GM21576 (cell line): ENCODE measurements at regions not wholly inside any gene's neighbourhood (a gene's known extent, or its start where the extent isn't known, plus 50 kb on each side); places are given as distances from the start of the nearest gene placed in this dataset.

ENCODE experiments used
- ATAC-seq: cut with Tn5 transposase; IDR thresholded peaks from one replicate; pipeline ENCODE4 v1.9.1; 2021; ENCODE audit warnings: mild to moderate bottlenecking, moderate library complexity; ENCODE audit not compliant: unreplicated experiment

DNA sequence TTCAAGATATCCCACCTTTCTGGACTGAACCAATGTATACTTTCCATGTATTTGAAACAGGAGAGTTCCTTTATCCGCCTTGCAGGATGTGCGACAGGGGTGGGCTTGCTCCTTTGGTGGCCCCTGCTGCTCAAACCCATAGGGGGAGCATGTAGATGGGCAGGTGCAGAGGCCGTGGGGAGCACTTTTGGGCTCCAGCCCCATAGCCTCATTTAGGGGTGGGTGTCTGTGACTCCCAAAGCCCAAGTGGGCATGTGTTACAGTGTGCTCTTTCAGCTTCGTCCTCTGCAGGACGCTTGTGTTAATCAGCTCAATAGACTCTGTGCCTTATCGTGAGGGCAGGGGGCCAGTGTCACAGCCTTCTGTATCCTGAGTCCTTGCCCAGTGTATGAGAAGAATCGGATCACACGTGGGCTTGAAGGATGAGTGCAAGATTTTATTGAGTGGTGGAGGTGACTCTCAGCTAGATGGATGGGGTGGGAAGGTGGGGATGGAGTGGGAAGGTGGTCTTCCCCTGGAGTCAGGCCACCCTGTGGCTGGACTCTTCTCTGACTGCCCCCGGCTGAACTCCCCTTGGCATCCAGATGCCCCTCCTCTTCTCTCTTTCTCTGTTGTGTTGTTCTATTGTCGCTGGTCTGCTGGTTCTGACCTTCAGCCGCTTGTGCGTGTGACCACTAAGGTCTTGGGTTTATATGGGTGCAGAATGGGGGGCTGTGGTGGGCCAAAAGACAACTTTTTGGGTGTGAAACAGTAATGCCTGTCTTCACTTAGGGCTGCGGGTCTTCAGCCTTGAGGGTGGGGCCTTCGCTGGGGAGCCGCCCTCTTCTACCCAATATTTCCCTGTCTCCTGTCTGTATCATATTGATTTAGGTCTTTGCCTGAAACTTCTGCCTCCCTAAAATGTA is 262.2 kb downstream of the GLRX3 start:
- ATAC-seq: no peak

DNA sequence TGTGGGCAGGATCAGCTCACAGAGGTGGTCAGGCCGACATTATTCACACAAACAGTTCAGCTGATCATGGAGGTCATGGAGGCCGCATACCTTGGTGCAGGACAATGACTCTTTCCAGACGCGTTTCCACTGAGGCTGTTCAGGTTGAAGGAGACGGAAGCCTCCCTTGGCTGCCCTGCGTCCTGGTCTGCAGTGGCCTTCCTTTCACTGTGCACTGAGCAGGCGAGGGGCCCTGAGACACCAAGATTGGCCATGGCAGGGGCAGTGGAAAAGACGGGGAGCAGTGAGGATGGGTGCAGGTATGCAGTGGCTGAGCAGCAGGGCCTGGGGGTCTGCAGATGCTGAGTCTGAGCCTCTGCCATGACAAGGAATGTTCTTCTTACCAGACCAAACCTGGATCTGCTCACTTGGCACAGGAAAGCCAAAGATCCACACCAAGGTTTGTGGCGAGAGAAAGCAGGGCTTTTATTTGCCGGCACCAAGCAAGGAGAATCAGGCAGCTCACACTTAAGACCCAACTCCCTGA is 263.3 kb downstream of the GLRX3 start:
- no peak for ATAC-seq

DNA sequence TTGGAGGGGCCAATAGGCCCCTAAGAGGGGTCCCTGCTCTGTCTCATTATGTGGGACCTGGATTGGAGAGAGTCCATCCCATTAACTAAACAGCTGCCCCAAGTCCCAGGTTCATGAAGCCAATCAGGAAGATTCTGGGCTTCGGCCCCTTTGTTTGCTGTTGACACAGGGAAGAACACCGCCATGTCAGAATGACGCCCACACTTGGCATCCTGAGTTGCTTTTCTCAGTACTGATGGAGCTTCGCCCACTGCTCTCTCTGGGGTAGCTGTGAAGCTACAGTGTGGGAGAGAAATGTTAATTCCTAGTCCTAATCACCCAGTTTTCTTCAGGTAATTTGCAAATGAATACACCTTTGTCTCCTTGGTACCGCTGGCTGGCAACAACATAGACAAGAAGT is 264.7 kb downstream of the GLRX3 start:
- no peak for ATAC-seq

DNA sequence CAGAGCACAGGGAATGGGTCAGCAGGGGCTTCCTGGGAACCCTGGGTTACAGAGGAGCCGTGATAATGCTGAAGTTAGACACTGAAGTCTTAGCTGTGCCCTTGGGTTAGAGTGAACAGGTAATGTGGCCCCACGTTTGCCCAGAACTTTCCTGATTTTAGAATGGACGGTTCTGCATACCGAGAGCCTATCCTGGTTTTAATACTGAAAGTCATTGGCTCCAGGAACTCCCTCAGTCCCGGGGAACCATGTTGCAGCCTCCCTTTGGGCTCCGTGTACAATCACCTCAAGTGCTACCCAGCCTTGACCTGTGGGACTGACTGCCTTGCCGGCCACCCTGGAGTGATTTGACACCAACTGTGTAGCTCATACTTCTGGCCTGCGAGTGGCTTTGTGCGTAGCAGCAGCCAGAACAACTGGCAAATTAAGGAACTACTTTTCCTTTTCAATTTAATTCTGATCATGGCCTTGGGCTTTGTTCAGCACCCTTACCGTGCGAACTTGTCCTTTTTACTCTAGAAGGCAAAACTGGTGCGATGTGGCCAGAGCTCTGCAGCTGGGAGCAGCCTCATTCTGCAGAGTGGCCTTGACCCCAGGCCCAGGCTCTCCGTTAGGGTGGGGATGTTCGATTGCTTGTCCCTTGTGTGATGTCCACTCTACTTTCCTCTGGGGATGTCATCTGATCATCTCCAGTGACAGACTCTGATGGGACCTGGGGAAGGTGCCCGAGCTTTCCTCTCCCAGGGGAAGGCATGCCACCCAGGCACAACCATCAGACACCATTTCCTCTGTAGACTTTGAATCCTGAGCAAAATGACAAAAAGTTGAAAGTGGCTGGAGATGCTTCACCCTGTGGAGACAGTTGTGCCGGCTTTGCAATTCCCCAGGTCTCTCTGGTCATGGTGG is 265.9 kb downstream of the GLRX3 start:
- no peak for ATAC-seq

DNA sequence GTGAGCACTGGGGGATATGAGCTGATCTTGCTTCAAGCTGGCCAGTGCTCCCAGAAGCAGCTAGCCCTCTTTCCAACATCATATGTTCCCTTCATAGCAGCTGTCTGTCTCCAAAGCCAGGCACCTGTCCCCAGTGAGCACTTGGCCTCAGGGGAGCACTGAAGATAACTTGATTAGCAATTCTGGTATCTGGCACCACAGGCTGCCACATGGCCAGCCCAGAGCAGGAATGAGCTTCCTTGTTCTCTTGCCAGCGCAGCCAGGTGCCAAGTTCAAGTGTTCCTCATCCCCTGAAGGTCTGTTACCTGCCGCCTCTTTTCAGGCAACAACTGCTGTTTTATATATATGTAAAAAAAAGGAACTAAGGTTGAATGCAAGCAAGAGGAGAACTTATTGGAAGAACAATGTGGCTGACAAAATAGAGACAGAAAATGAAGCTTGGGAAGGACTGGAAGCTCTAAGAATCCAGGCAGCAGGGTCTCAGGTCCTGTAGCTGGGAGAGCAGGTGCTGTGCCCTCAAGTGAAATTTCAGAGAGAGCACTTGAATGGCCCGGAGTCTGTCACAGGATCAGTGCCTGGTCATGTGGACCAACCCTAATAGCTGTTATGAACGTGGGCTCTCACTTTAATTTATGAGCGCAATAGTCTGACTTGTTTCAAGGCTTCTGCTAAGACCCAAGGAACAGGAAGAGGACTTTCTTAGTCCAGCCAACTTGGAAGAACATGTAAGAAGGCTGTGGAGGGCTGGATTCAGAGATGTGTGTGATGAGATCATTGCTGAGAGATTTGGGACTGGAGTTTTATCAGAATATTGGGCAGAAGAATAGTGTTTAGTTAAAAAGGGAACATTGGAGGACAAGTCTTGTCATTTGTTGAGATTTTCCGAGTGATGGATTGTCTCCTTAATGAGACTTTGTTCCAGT is 267.2 kb downstream of the GLRX3 start:
- no peak for ATAC-seq

DNA sequence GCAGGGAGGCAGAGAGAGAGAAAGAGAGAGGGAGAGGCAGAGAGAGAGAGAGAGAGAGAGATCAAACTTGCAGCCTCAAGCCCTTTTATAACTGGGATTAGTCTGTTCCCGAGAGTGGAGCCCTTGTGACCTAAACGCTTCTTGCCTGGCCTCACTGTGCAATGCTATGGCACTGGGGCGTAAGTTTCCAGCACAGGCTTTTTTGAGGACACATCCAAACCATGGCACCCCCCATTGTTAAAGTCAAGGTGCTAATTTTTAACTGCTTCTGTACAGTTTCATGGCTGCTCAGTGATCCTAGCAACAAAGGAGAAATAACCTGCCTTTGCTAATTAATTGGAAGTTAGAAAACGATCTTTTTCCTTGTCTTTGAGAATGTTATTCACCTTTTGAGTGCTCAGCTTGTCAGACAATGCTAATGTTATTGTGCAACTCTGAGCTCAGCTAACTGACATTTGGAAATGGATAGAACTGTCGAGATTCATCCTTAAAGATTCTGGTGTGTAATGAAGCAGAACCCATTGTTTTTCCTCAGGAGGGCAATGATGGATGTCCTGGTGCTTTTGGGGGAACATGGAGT is 268.4 kb downstream of the GLRX3 start:
- ATAC-seq: no peak

DNA sequence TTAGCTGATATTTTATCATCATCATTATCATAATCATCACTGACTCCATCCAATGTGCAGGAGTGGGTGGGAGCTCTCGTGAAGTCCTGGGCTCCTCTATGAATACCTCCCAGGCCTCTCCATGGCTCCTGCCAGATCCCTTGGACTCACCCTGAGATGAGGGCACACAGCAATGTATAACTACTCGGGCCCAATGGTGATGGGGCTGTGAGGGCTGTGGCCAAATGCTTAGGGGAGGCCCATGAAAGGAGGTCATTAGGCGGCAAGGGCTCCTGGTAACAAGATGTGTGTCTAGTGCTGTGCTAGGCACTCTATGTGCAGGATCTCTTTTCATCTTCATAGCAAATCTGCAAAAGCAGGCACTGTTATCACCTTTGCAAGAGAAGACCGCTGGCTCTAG is 270.9 kb downstream of the GLRX3 start:
- no peak for ATAC-seq

DNA sequence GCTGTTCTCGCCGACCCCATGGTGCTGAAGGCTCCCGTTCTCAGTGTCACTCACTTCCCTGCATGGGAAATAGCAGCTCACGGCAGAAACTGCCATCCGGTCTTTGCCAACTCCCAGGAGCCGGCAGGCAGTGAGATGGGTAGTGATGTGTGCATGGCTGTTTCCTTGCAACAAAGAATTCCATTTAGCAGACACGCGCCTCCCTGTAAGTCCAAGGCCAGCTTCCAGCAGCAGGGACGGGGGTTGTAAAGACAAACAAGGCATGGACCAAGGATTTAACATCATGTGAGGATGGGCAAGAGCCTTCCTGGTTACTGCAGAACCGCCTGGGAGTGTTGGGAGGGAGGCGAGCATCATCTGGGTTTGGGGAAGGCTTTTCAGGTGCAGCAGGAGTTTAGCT is 273.1 kb downstream of the GLRX3 start:
- ATAC-seq: no peak

DNA sequence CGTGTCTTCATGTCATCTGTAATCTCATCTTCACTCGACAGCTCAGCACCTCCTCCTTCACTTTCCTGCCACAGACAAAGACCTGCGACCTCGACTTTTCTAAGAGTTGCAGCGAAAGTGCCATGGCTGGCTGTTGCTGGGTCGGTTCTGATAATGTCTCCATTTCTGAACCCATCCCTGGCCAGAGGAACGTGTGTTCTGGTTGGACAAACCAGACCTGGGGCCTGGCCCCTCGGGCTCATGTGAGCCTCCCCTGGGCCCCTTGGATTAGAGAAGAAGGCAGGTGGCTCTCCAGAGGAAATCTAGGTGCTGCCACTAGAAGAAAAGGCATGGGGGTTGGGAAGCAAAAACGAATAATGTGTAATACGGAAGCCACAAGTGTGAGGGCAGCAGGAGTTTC is 273.7 kb downstream of the GLRX3 start:
- ATAC-seq: no peak

DNA sequence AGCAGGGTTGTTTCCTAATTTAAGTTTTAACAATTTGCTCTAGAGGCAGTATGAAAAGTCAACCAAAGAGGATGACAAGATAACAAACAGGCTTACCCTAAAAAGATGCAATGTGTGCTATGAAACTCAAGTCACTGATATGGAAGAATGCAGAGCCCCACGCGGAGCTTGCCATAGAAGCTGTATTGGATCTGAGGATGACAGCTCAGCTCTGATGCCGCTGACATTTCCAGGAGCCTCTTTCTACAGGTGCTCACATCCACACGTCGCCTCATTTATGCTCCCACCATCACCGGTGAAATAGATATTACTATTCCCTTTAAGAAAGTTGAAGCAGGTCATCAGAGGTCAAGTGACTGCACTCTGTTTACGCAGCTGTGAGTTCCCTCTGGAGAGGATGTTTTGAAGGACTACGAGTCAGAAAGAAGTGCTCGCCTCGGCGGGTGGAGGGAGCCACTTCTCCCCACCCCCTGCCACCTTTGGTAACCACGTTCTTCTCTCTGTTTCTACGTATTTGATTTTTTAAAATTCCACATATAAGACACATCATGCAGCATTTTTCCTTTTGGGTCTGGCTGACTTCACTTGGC is 275.4 kb downstream of the GLRX3 start:
- no peak for ATAC-seq

DNA sequence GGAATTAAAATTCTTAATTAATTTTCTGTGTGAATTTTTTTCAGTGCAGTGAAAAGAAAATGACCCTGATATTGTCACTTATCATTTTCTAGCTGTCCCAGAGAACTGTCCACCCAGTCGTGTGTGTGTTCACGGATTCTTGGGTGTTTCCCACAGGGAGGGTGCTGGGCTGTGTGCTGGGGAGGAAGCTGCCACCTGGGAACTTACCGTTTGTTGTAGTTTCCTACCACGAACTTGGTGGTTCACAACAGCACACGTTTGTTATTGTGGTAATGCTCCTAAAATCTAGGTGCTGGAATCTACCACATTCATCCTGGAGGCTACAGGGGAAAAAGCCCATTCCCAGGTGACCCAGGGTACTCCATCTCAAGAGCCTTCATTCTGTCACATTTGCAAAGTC is 276.1 kb downstream of the GLRX3 start:
- no peak for ATAC-seq

DNA sequence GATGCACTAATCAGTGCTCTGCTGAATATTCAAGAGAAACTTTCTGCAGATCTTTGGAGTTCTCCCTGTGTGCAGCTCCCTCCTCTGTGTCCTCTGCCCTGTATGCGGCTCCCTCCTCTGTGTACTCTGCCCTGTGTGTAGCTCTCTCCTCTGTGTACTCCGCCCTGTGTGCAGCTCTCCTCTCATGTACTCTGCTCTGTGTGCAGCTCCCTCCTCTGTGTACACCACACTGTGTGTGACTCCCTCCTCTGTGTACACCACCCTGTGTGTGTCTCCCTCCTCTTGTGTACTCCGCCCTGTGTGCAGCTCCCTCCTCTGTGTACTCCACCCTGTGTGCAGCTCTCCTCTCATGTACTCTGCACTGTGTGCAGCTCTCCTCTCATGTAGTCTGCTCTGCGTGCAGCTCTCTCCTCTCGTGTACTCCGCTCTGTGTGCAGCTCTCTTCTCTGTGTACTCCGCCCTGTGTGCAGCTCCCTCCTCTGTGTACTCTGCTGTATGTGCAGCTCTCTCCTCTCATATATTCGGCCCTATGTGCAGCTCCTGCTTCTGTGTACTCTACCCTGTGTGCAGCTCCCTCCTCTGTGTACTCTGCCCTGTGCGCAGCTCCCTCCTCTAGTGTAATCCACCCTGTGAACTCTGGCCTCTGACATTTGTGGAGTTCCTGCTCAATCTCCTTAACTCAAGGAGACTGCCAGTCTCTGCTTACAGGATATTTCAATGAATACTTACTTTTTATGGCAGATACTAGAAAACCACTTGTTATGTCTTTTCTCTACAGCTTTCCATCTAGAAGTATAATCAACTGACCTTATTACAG is 280.4 kb downstream of the GLRX3 start:
- no peak for ATAC-seq

DNA sequence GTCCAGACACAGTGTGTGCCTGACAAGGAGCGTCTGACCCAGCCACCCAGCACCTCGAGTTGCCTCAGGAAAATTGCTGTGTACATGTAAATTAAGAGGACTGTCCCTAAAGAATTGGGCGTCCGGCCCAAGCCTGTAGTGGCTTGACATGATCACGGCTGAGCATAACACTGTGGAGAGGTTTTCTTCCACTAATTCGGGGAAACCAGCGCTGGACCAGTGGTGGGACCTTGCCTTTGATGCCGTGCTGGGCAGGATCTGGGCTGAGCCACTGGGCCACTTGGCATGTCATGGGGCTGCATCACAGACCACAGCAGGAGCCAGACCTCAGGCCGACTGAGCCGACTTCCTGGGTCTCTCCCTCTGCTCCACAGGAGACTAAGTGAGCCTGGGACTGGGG is 282.5 kb downstream of the GLRX3 start:
- no peak for ATAC-seq

DNA sequence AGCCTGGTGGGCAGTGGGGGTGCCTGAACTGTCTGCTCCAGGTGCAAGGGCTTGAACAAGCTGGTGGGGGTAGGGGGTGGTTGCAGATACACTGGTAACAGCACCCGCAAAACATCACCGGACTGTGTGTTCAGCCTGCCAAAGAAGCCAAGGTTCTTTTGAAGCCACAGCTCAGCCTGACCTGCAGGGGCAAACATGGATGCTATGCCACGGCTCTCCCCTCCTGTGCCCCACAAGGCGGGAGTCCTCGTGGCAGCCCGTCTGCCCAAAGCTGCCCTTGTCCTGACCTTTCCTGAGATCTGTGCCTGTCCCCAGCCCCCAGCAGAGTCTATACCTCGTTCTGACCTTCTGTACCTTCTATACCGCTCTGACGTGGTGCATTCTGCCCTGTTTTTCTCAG is 285.7 kb downstream of the GLRX3 start:
- ATAC-seq: no peak

DNA sequence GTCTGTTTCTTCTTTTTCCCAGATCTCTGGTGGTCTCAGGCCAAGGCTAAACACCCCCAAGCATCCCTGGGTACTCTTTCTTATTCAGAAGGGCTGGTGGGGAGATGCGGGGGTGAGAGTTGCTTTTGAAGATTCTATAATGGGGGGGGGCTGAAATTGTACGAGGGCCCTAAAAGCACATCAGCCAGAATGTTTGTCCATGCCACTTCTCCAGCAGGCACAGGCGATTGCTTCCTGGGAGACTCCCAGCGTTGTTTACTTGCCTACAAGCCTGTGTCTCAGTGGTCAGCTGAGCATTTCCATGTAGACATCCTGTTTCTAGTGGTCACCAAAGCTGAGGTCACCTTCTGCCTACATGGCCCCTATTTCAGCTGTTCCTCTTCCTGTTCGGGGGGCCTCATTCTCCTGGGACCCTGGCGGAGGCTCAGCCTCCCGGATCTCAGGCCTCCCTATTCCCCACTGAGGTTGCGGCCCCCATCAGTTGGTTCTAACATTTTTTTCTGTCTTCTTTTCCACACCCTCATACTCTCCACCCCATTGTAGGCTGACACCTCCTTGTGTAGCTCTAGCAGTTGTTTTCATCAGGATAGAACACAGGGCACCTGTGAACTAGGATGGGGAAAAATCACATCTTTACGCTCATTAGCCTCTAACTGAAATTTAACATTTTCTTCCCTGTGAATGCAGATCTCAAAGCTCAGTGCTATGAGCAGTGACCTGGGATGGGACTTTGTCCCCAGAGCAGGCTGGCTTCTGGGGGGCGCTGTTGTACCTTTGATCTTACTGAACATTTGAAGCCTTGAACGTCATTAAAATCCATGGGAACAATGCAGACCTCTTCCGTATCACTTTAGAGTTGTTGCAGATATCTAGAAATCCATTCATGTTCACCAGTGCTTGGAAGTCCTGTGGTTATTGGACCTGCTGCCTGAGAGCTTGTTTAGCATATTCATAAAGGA is 286.5 kb downstream of the GLRX3 start:
- ATAC-seq: no peak

DNA sequence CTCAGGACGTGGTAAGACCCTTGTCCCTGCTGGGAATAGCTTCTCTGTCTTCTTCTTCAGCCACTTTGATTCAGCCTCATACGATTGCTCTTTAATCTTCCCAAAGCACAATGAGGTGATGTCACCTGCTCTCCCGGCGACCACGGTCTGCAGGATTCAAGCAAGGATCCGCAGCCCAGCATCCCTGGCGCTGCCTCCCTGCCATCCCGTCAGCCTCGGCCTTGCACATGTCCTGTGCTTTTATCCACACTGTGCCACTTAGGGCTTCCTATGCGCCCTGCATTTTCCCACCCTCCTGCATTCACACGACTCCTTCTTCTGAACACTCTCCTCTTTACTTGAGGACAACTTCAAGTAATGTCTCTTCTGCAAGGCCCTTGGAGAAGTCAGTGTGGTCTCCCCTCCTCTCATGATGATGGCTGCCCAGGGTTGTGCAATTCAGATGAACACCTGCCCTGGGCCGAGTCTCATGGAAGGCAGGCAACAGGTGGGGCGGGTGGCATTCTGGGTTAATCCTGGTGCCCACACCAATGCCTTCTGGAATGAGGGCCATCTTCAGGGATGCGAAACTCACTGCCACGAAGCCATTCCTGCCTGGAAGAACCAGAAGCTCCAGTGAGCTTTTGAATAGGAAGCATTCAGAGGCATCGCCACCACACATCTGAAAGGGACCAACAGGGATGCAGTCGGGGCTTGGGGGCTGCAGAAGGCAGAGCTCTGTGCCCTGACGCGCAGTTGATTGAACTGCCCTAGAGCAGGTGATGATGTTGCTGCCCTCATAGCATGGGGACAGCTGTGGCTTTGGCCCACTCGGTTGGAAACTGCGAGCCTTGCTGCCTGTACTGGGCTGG is 287.5 kb downstream of the GLRX3 start:
- no peak for ATAC-seq

DNA sequence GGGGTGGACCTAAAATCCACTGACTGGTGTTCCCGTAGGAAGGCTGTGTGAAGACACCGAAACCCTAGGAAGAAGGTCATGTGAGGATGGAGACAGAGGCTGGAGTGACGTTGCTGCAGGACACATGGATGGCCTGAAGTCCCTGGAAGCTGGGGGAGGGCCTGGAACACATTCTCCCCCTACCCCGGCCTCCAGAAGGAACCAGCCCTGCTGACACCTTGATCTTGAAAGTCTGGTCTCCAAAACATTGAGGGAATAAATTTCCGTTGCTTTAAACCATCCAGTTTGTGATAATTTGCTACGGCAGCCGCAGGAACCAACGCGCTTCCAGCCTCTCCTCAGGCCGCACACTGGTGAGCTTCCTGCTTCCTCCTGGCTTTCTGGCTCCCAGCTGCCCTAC is 288.2 kb downstream of the GLRX3 start:
- ATAC-seq: no peak
